Osteoblast (primary cell): ENCODE measurements at regions not wholly inside any gene's neighbourhood (a gene's known extent, or its start where the extent isn't known, plus 50 kb on each side); places are given as distances from the start of the nearest gene placed in this dataset.

ENCODE experiments used
- DNase-seq: peaks from one replicate; pipeline ENCODE4 v3.0.0; 2011; ENCODE audit warnings: low spot score, mixed read lengths; ENCODE audit not compliant: insufficient read length; ENCODE audit errors: missing footprints
- H2AFZ ChIP-seq: 2 replicates; pipeline ENCODE4 v1.6.0; 2011; ENCODE audit warnings: mild to moderate bottlenecking, low read length
- H3K27ac ChIP-seq: 2 replicates; pipeline ENCODE4 v1.5.1; 2011; ENCODE audit warnings: mild to moderate bottlenecking, low read depth, low read length, moderate library complexity
- H3K27me3 ChIP-seq: 2 replicates; pipeline ENCODE4 v1.6.0; 2012; ENCODE audit warnings: mild to moderate bottlenecking, control low read depth, inconsistent platforms, low read length, moderate library complexity; ENCODE audit not compliant: insufficient read depth
- H3K36me3 ChIP-seq: 2 replicates; pipeline ENCODE4 v1.5.1; 2011; ENCODE audit warnings: mild to moderate bottlenecking, low read length, control low read depth, moderate library complexity; ENCODE audit not compliant: insufficient read depth
- H3K4me1 ChIP-seq: 2 replicates; pipeline ENCODE4 v1.5.1; 2011; ENCODE audit warnings: mild to moderate bottlenecking, low read length, control low read depth, moderate library complexity; ENCODE audit not compliant: insufficient read depth
- H3K4me2 ChIP-seq: 2 replicates; pipeline ENCODE4 v1.6.0; 2011; ENCODE audit warnings: mild to moderate bottlenecking, low read length; ENCODE audit not compliant: insufficient read depth
- H3K4me3 ChIP-seq: fragments of 200-600 bp; sonication (generic); 3 replicates; pipeline ENCODE4 v1.5.1; 2012; ENCODE audit warnings: mild to moderate bottlenecking, low read length, inconsistent platforms; ENCODE audit not compliant: insufficient read depth
- H3K79me2 ChIP-seq: 2 replicates; pipeline ENCODE4 v1.6.0; 2012; ENCODE audit warnings: mild to moderate bottlenecking, low read length, control low read depth, inconsistent platforms; ENCODE audit not compliant: insufficient read depth
- H3K9me3 ChIP-seq: 2 replicates; pipeline ENCODE4 v1.5.1; 2011; ENCODE audit warnings: low read depth, low read length, control low read depth
- H4K20me1 ChIP-seq: 2 replicates; pipeline ENCODE4 v1.6.0; 2012; ENCODE audit warnings: mild to moderate bottlenecking, low read length, control low read depth; ENCODE audit not compliant: insufficient read depth
- TF ChIP-seq, protein P1 (sequence below): IDR thresholded peaks from 2 replicates; pipeline ENCODE4 v1.5.1; 2011; ENCODE audit warnings: mild to moderate bottlenecking, low read depth, low read length, moderate library complexity; ENCODE audit errors: extremely low read depth

- H3K9me3 ChIP-seq: no peaks in the 10 kb centered on the region
- TF ChIP-seq, protein P1, sequence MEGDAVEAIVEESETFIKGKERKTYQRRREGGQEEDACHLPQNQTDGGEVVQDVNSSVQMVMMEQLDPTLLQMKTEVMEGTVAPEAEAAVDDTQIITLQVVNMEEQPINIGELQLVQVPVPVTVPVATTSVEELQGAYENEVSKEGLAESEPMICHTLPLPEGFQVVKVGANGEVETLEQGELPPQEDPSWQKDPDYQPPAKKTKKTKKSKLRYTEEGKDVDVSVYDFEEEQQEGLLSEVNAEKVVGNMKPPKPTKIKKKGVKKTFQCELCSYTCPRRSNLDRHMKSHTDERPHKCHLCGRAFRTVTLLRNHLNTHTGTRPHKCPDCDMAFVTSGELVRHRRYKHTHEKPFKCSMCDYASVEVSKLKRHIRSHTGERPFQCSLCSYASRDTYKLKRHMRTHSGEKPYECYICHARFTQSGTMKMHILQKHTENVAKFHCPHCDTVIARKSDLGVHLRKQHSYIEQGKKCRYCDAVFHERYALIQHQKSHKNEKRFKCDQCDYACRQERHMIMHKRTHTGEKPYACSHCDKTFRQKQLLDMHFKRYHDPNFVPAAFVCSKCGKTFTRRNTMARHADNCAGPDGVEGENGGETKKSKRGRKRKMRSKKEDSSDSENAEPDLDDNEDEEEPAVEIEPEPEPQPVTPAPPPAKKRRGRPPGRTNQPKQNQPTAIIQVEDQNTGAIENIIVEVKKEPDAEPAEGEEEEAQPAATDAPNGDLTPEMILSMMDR: no peak
- no peaks in the 10 kb centered on the region for H3K36me3 ChIP-seq
- peak overlapping the region; percentile 14 for H3K4me3 ChIP-seq
- H2AFZ ChIP-seq: peak overlapping the region; percentile 67
- H3K4me1 ChIP-seq: peaks cover 21% of the 10 kb centered on the region
- H4K20me1 ChIP-seq: no peaks in the 10 kb centered on the region
- peak overlapping the region; percentile 69 for H3K27ac ChIP-seq
- H3K4me2 ChIP-seq: peak overlapping the region; percentile 71
- H3K27me3 ChIP-seq: peaks cover 3% of the 10 kb centered on the region
- DNase-seq: no peak
- H3K79me2 ChIP-seq: no peaks in the 10 kb centered on the region
Observed at GRCh38 chrX:13473442-13474163, 95.8 kb upstream of the EGFL6 start.

GRCh38 chrX:13472975-13473374 lies 96.4 kb upstream of the EGFL6 start:
- Histone ChIP-seq H3K27me3 (no peaks in the 10 kb centered on the region), H3K27ac (peak overlapping the region; percentile 69), H4K20me1 (no peaks in the 10 kb centered on the region), H3K4me2 (peak overlapping the region; percentile 71), H2AFZ (peak overlapping the region; percentile 67), H3K79me2 (no peaks in the 10 kb centered on the region), H3K36me3 (no peaks in the 10 kb centered on the region), H3K9me3 (no peaks in the 10 kb centered on the region), H3K4me1 (peaks cover 21% of the 10 kb centered on the region), H3K4me3 (no peak overlapping the region)
- DNase-seq: no peak
- TF ChIP-seq, protein P1: no peak

GRCh38 chrX:13471269-13471668 lies 98.1 kb upstream of the EGFL6 start:
- Histone ChIP-seq H3K27ac (no peak overlapping the region), H3K4me2 (no peak overlapping the region)
- TF ChIP-seq, protein P1: no peak

DNA sequence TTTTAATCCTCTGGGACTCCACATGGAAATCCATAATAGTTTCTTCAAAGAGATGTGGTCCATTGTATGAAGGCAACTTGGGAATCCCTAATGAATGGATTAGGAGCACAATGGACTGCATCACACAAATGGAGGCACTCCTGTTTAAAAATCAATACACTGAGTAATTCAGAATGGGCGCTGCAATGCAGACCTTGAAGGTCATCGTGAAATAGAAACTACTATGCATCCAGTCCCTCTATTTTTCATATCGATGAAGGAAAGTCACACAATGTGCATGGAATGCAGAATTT lies 98.8 kb upstream of the EGFL6 start:
- no peaks in the 10 kb centered on the region for H3K36me3 ChIP-seq
- H3K4me2 ChIP-seq: no peak overlapping the region
- H3K27me3 ChIP-seq: no peaks in the 10 kb centered on the region
- TF ChIP-seq, protein P1: no peak
- H3K4me1 ChIP-seq: peaks cover 21% of the 10 kb centered on the region
- no peak overlapping the region for H2AFZ ChIP-seq
- DNase-seq: no peak
- H4K20me1 ChIP-seq: no peaks in the 10 kb centered on the region
- no peaks in the 10 kb centered on the region for H3K9me3 ChIP-seq
- H3K4me3 ChIP-seq: no peak overlapping the region
- no peaks in the 10 kb centered on the region for H3K79me2 ChIP-seq
- peak overlapping the region; percentile 67 for H3K27ac ChIP-seq

More at GRCh38 chrX:13471269-13471668, 98.1 kb upstream of the EGFL6 start:
- no peak overlapping the region for H3K4me3 ChIP-seq
- H3K79me2 ChIP-seq: no peaks in the 10 kb centered on the region
- H4K20me1 ChIP-seq: no peaks in the 10 kb centered on the region
- peaks cover 21% of the 10 kb centered on the region for H3K4me1 ChIP-seq
- H3K27me3 ChIP-seq: no peaks in the 10 kb centered on the region
- no peak for DNase-seq
- no peaks in the 10 kb centered on the region for H3K36me3 ChIP-seq
- H3K9me3 ChIP-seq: no peaks in the 10 kb centered on the region
- H2AFZ ChIP-seq: no peak overlapping the region
